DND-41 (cell line): ENCODE measurements at regions not wholly inside any gene's neighbourhood (a gene's known extent, or its start where the extent isn't known, plus 50 kb on each side); places are given as distances from the start of the nearest gene placed in this dataset.

Source experiments
- ATAC-seq: fragments of 200-7000 bp; cut with Tn5 transposase; 3 replicates; pipeline ENCODE4 v1.9.1; 2021; ENCODE audit warnings: low read depth; ENCODE audit not compliant: insufficient read depth
- DNase-seq: peaks from one replicate; pipeline ENCODE4 v3.0.0-alpha.2; 2020
- H2AFZ ChIP-seq: 2 replicates; pipeline ENCODE4 v1.6.0; 2012; ENCODE audit warnings: low read depth, low read length
- H3K27ac ChIP-seq: 2 replicates; pipeline ENCODE4 v1.5.1; 2012; ENCODE audit warnings: low read length, inconsistent platforms
- H3K27me3 ChIP-seq: fragments of 200-600 bp; sonication (generic); 2 replicates; pipeline ENCODE4 v1.6.0; 2012; ENCODE audit warnings: low read length, mild to moderate bottlenecking, inconsistent platforms; ENCODE audit not compliant: insufficient read depth, poor library complexity
- H3K36me3 ChIP-seq: 2 replicates; pipeline ENCODE4 v1.5.1; 2012; ENCODE audit warnings: low read length, inconsistent platforms; ENCODE audit not compliant: insufficient read depth
- H3K4me1 ChIP-seq: 2 replicates; pipeline ENCODE4 v1.5.1; 2012; ENCODE audit warnings: mild to moderate bottlenecking, low read length; ENCODE audit not compliant: insufficient read depth
- H3K4me2 ChIP-seq: 2 replicates; pipeline ENCODE4 v1.6.0; 2012; ENCODE audit warnings: mild to moderate bottlenecking, moderate library complexity, low read length, inconsistent platforms; ENCODE audit not compliant: insufficient read depth
- H3K4me3 ChIP-seq, 2 experiments: fragments of 200-600 bp in 1 of 2; shearing (Covaris generic) in 1 of 2; 2 replicates each; pipeline ENCODE4 v1.5.1; 2012 to 2016; ENCODE audit warnings: inconsistent platforms in 2 of 2, low read length in 2 of 2, mild to moderate bottlenecking in 2 of 2, low read depth in 1 of 2, moderate library complexity in 1 of 2
- H3K79me2 ChIP-seq: 2 replicates; pipeline ENCODE4 v1.6.0; 2012; ENCODE audit warnings: low read length, inconsistent platforms; ENCODE audit not compliant: insufficient read depth
- H3K9ac ChIP-seq: 2 replicates; pipeline ENCODE4 v1.6.0; 2012; ENCODE audit warnings: low read depth, mild to moderate bottlenecking, inconsistent platforms, low read length, moderate library complexity
- H3K9me3 ChIP-seq: 2 replicates; pipeline ENCODE4 v1.5.1; 2012; ENCODE audit warnings: low read length, moderate library complexity, mild to moderate bottlenecking, inconsistent platforms; ENCODE audit not compliant: insufficient read depth, severe bottlenecking
- H4K20me1 ChIP-seq: 2 replicates; pipeline ENCODE4 v1.6.0; 2012; ENCODE audit warnings: low read length; ENCODE audit not compliant: insufficient read depth
- EZH2 ChIP-seq: IDR thresholded peaks from 3 replicates; pipeline ENCODE4 v1.6.1; 2012; ENCODE audit warnings: borderline replicate concordance, low read depth, mild to moderate bottlenecking, moderate library complexity, low read length, inconsistent platforms; ENCODE audit not compliant: severe bottlenecking
- TF ChIP-seq, protein P1 (sequence below): IDR thresholded peaks from 2 replicates; pipeline ENCODE4 v1.5.1; 2012; ENCODE audit warnings: borderline replicate concordance, low read length, moderate library complexity, mild to moderate bottlenecking; ENCODE audit not compliant: poor library complexity, severe bottlenecking; ENCODE audit errors: extremely low read depth

GRCh38 chr20:61163031-61163430, 89.0 kb upstream of the CDH4 start:
- no peak overlapping the region for H3K9ac ChIP-seq
- no peaks in the 10 kb centered on the region for H4K20me1 ChIP-seq
- H3K9me3 ChIP-seq, result no peaks in the 10 kb centered on the region
- ATAC-seq (peak; percentile 54; the same call in 2 of the 3 replicates), DNase-seq (peak; percentile 22)
- H3K79me2 ChIP-seq, result no peaks in the 10 kb centered on the region
- no peak for TF ChIP-seq EZH2
- TF ChIP-seq, protein P1, sequence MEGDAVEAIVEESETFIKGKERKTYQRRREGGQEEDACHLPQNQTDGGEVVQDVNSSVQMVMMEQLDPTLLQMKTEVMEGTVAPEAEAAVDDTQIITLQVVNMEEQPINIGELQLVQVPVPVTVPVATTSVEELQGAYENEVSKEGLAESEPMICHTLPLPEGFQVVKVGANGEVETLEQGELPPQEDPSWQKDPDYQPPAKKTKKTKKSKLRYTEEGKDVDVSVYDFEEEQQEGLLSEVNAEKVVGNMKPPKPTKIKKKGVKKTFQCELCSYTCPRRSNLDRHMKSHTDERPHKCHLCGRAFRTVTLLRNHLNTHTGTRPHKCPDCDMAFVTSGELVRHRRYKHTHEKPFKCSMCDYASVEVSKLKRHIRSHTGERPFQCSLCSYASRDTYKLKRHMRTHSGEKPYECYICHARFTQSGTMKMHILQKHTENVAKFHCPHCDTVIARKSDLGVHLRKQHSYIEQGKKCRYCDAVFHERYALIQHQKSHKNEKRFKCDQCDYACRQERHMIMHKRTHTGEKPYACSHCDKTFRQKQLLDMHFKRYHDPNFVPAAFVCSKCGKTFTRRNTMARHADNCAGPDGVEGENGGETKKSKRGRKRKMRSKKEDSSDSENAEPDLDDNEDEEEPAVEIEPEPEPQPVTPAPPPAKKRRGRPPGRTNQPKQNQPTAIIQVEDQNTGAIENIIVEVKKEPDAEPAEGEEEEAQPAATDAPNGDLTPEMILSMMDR, result no peak
- H3K27ac ChIP-seq, result no peak overlapping the region
- no peaks in the 10 kb centered on the region for H3K27me3 ChIP-seq
- no peak overlapping the region for H3K4me3 ChIP-seq
- no peak overlapping the region for H2AFZ ChIP-seq
- H3K4me2 ChIP-seq, result no peak overlapping the region
- peaks cover 6% of the 10 kb centered on the region; the same call in 1 of the 2 replicates for H3K4me1 ChIP-seq
- H3K36me3 ChIP-seq, result no peaks in the 10 kb centered on the region

DNA sequence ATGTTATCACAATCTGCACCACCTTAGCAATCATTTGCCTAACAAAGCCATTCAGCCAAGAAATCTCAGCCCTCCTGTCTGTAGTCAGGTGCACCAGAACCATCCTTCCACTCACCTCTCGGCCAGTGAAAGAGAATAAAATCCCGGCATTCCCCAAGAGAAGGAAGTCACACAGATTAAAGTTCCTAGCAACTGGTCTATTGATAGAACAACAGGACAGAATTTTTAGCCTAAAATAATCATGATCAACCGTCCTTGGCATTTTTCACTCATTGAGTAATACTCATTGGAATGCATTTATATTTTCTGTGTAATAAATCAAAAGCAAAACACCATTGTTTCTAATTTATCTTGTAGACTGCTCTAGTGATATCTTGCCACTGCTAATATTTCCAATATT, 85.7 kb upstream of the CDH4 start:
- Histone ChIP-seq H3K9ac (no peak overlapping the region), H3K27ac (no peak overlapping the region), H3K4me2 (no peak overlapping the region), H4K20me1 (no peaks in the 10 kb centered on the region), H3K36me3 (no peaks in the 10 kb centered on the region), H3K79me2 (no peaks in the 10 kb centered on the region), H2AFZ (no peak overlapping the region), H3K9me3 (no peaks in the 10 kb centered on the region), H3K4me3 (no peak overlapping the region), H3K4me1 (peaks cover 7% of the 10 kb centered on the region; the same call in 1 of the 2 replicates), H3K27me3 (no peaks in the 10 kb centered on the region)
- ATAC-seq (no peak), DNase-seq (no peak)
- TF ChIP-seq, protein P1, result no peak
- TF ChIP-seq EZH2, result no peak

DNA sequence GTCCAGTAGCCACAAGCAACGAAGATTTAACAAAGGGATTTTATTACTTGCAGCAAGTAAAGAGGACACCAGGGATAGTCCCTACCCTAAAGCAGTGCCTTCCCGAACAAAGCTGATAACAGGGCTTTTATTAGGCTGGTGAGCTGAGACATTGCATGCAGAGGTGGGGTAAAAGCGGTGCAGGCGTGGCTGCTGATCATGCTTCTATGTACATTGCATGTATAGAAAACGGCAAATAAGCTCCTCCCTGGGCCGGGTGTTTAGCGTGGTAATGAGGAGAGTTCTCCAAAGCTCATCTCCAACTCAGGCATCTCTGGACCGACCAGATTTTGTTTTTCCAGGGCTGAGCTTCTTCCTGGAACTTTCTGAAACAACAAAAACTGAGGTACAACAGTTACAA, 83.5 kb upstream of the CDH4 start:
- Histone ChIP-seq H3K27me3 (no peaks in the 10 kb centered on the region), H3K4me3 (no peak overlapping the region), H4K20me1 (no peaks in the 10 kb centered on the region), H3K9me3 (no peaks in the 10 kb centered on the region), H3K4me2 (no peak overlapping the region), H3K36me3 (no peaks in the 10 kb centered on the region), H3K27ac (no peak overlapping the region), H3K79me2 (no peaks in the 10 kb centered on the region), H3K9ac (no peak overlapping the region), H3K4me1 (0 out of 2 replicates have a peak, but pooled peaks cover 3% of the 10 kb centered on the region), H2AFZ (no peak overlapping the region)
- TF ChIP-seq EZH2, result no peak
- TF ChIP-seq, protein P1, result no peak
- ATAC-seq (no peak), DNase-seq (no peak)

GRCh38 chr20:61169874-61170273, 82.2 kb upstream of the CDH4 start:
- TF ChIP-seq, protein P1, result no peak
- no peak for TF ChIP-seq EZH2
- Histone ChIP-seq H3K36me3 (no peaks in the 10 kb centered on the region), H3K9me3 (no peaks in the 10 kb centered on the region)

More at GRCh38 chr20:61169874-61170273, 82.2 kb upstream of the CDH4 start:
- no peak overlapping the region for H3K4me3 ChIP-seq
- no peak overlapping the region for H2AFZ ChIP-seq
- no peaks in the 10 kb centered on the region for H3K27me3 ChIP-seq
- no peaks in the 10 kb centered on the region for H4K20me1 ChIP-seq
- H3K9ac ChIP-seq, result no peak overlapping the region
- no peak overlapping the region for H3K4me2 ChIP-seq
- H3K4me1 ChIP-seq, result 0 out of 2 replicates have a peak, but pooled peaks cover 3% of the 10 kb centered on the region
- DNase-seq (no peak), ATAC-seq (no peak)
- H3K27ac ChIP-seq, result no peak overlapping the region
- no peaks in the 10 kb centered on the region for H3K79me2 ChIP-seq
